RCC 7860 (cell line): ENCODE measurements at regions not wholly inside any gene's neighbourhood (a gene's known extent, or its start where the extent isn't known, plus 50 kb on each side); places are given as distances from the start of the nearest gene placed in this dataset.

ENCODE experiments used
- DNase-seq: peaks from one replicate; pipeline ENCODE4 v3.0.0-alpha.2; 2015; ENCODE audit warnings: low spot score
- FAIRE-seq: peaks from 2 replicates; lab custom pipeline; 2012; peaks lifted over from hg19 to GRCh38; lab: Jason Lieb, UNC

GRCh38 chr15:31455499-31455898 lies 128.9 kb downstream of the KLF13 start:
- no peak for FAIRE-seq
- no peak for DNase-seq

GRCh38 chr15:31456354-31457060 lies 129.9 kb downstream of the KLF13 start:
- no peak for DNase-seq
- FAIRE-seq: no peak

GRCh38 chr15:31457161-31457560 lies 130.5 kb downstream of the KLF13 start:
- FAIRE-seq (no peak), DNase-seq (no peak)

- DNase-seq: no peak
- no peak for FAIRE-seq
Observed at GRCh38 chr15:31457631-31458526, 131.2 kb downstream of the KLF13 start.

- no peak for DNase-seq
- FAIRE-seq: no peak
Observed at GRCh38 chr15:31458596-31459399, 132.2 kb downstream of the KLF13 start.

GRCh38 chr15:31459400-31459748 lies 132.7 kb downstream of the KLF13 start:
- no peak for DNase-seq

GRCh38 chr15:31461375-31461774 lies 134.7 kb downstream of the KLF13 start:
- FAIRE-seq (no peak), DNase-seq (no peak)

More at GRCh38 chr15:31459400-31459748, 132.7 kb downstream of the KLF13 start:
- FAIRE-seq: no peak

GRCh38 chr15:31461911-31462480 lies 135.4 kb downstream of the KLF13 start:
- DNase-seq (no peak), FAIRE-seq (no peak)

- DNase-seq (no peak), FAIRE-seq (no peak)
Observed at GRCh38 chr15:31463521-31464102, 137.0 kb downstream of the KLF13 start.

- FAIRE-seq (no peak), DNase-seq (no peak)
Observed at GRCh38 chr15:31464216-31465082, 137.8 kb downstream of the KLF13 start.

GRCh38 chr15:31465083-31465955 lies 138.7 kb downstream of the KLF13 start:
- FAIRE-seq (no peak), DNase-seq (no peak)

- DNase-seq (no peak), FAIRE-seq (no peak)
Observed at GRCh38 chr15:31467361-31467760, 140.7 kb downstream of the KLF13 start.

- DNase-seq (no peak), FAIRE-seq (no peak)
Observed at GRCh38 chr15:31468911-31469785, 142.5 kb downstream of the KLF13 start.

- DNase-seq (no peak), FAIRE-seq (no peak)
Observed at GRCh38 chr15:31469786-31470525, 143.3 kb downstream of the KLF13 start.

- no peak for FAIRE-seq
- DNase-seq: no peak
Observed at GRCh38 chr15:31470756-31471155, 144.1 kb downstream of the KLF13 start.

GRCh38 chr15:31471731-31472430 lies 145.2 kb downstream of the KLF13 start:
- FAIRE-seq (no peak), DNase-seq (peak; percentile 56)
